Mesenchymal stem cell (in vitro differentiated cells and primary cell): ENCODE measurements at regions not wholly inside any gene's neighbourhood (a gene's known extent, or its start where the extent isn't known, plus 50 kb on each side); places are given as distances from the start of the nearest gene placed in this dataset.

Experiments
- DNase-seq: peaks from one replicate; pipeline ENCODE4 v3.0.0-alpha.2; 2013
- H2AFZ ChIP-seq: one replicate; pipeline ENCODE4 v1.6.1; 2013; ENCODE audit warnings: low read depth, mild to moderate bottlenecking, control low read depth, inconsistent platforms, low read length, moderate library complexity
- H2AK5ac ChIP-seq: 2 replicates; pipeline ENCODE4 v1.6.1; 2013; ENCODE audit warnings: low read length, moderate library complexity, mild to moderate bottlenecking, inconsistent platforms; ENCODE audit not compliant: severe bottlenecking
- H2BK120ac ChIP-seq: one replicate; pipeline ENCODE4 v1.6.1; 2013; ENCODE audit warnings: low read depth, mild to moderate bottlenecking, inconsistent platforms, low read length, moderate library complexity
- H2BK12ac ChIP-seq, 2 experiments: one replicate each; pipeline ENCODE4 v1.6.1; 2013; ENCODE audit warnings: inconsistent platforms in 2 of 2, low read length in 2 of 2, mild to moderate bottlenecking in 2 of 2, moderate library complexity in 2 of 2, control low read depth in 1 of 2
- H2BK15ac ChIP-seq: one replicate; pipeline ENCODE4 v1.6.1; 2013; ENCODE audit warnings: mild to moderate bottlenecking, low read depth, inconsistent platforms; ENCODE audit not compliant: poor library complexity, severe bottlenecking
- H2BK5ac ChIP-seq: 2 replicates; pipeline ENCODE4 v1.6.1; 2013; ENCODE audit warnings: low read depth, mild to moderate bottlenecking, low read length, control low read depth, inconsistent platforms; ENCODE audit not compliant: poor library complexity, severe bottlenecking
- H3K14ac ChIP-seq, 2 experiments: one replicate each; pipeline ENCODE4 v1.6.1; 2013; ENCODE audit warnings: inconsistent platforms in 2 of 2, low read length in 2 of 2, control low read depth in 1 of 2, mild to moderate bottlenecking in 1 of 2, moderate library complexity in 1 of 2
- H3K18ac ChIP-seq, 2 experiments: one replicate each; pipeline ENCODE4 v1.6.1; 2013; ENCODE audit warnings: inconsistent platforms in 2 of 2, low read length in 2 of 2, control low read depth in 1 of 2, low read depth in 1 of 2, mild to moderate bottlenecking in 1 of 2
- H3K23ac ChIP-seq, 2 experiments: one replicate each; pipeline ENCODE4 v1.6.1; 2013; ENCODE audit warnings: inconsistent platforms in 2 of 2, low read length in 2 of 2, mild to moderate bottlenecking in 2 of 2, moderate library complexity in 2 of 2, control low read depth in 1 of 2
- H3K27ac ChIP-seq: 2 replicates; pipeline ENCODE4 v1.5.1; 2013; ENCODE audit warnings: mild to moderate bottlenecking, moderate library complexity, low read length, control low read depth, inconsistent platforms; ENCODE audit not compliant: poor library complexity, severe bottlenecking
- H3K27me3 ChIP-seq, 2 experiments: 2 replicates each; pipeline versions ENCODE4 v1.6.1 to v1.7.0; 2013; ENCODE audit warnings: low read length in 2 of 2, mild to moderate bottlenecking in 2 of 2, moderate library complexity in 2 of 2, control low read depth in 1 of 2, inconsistent platforms in 1 of 2; ENCODE audit not compliant: control insufficient read depth in 1 of 2, insufficient read depth in 1 of 2
- H3K36me3 ChIP-seq, 2 experiments: 2 replicates each; pipeline versions ENCODE4 v1.6.1 to v1.7.0; 2013; ENCODE audit warnings: low read length in 2 of 2, control low read depth in 1 of 2, inconsistent platforms in 1 of 2, low read depth in 1 of 2, mild to moderate bottlenecking in 1 of 2; ENCODE audit not compliant: insufficient read depth in 2 of 2, control insufficient read depth in 1 of 2
- H3K4ac ChIP-seq, 2 experiments: one replicate each; pipeline ENCODE4 v1.6.1; 2013; ENCODE audit warnings: inconsistent platforms in 2 of 2, low read length in 2 of 2, mild to moderate bottlenecking in 2 of 2, moderate library complexity in 2 of 2, control low read depth in 1 of 2, low read depth in 1 of 2
- H3K4me1 ChIP-seq: 2 replicates; pipeline ENCODE4 v1.6.1; 2013; ENCODE audit warnings: low read depth, low read length, control low read depth; ENCODE audit not compliant: control insufficient read depth, insufficient read depth
- H3K4me2 ChIP-seq: 2 replicates; pipeline ENCODE4 v1.6.1; 2013; ENCODE audit warnings: low read length, mild to moderate bottlenecking, inconsistent platforms; ENCODE audit not compliant: poor library complexity, severe bottlenecking
- H3K4me3 ChIP-seq, 2 experiments: 2 replicates each; pipeline versions ENCODE4 v1.5.1 to v1.7.0; 2013; ENCODE audit warnings: low read length in 2 of 2, mild to moderate bottlenecking in 2 of 2, control low read depth in 1 of 2, low read depth in 1 of 2; ENCODE audit not compliant: insufficient read depth in 1 of 2
- H3K79me1 ChIP-seq: replicated peaks from 2 replicates; pipeline ENCODE4 v1.6.1; 2013; ENCODE audit warnings: mild to moderate bottlenecking, control low read depth, low read length, inconsistent platforms; ENCODE audit not compliant: poor library complexity, severe bottlenecking
- H3K9ac ChIP-seq: 2 replicates; pipeline ENCODE4 v1.7.0; 2013; ENCODE audit warnings: mild to moderate bottlenecking, low read length, moderate library complexity
- H3K9me3 ChIP-seq: 2 replicates; pipeline ENCODE4 v1.7.0; 2013; ENCODE audit warnings: mild to moderate bottlenecking, low read length; ENCODE audit not compliant: control insufficient read depth
- H4K8ac ChIP-seq: one replicate; pipeline ENCODE4 v1.6.1; 2013; ENCODE audit warnings: inconsistent platforms, mild to moderate bottlenecking, low read length, moderate library complexity
- H4K91ac ChIP-seq: one replicate; pipeline ENCODE4 v1.6.1; 2013; ENCODE audit warnings: mild to moderate bottlenecking, low read length, inconsistent platforms
- WGBS: methylation state at CpG from one replicate; pipeline ENCODE4 v1.1.7; 2013; ENCODE audit warnings: mixed read lengths; 5-methylcytosine and 5-hydroxymethylcytosine counted together

DNA sequence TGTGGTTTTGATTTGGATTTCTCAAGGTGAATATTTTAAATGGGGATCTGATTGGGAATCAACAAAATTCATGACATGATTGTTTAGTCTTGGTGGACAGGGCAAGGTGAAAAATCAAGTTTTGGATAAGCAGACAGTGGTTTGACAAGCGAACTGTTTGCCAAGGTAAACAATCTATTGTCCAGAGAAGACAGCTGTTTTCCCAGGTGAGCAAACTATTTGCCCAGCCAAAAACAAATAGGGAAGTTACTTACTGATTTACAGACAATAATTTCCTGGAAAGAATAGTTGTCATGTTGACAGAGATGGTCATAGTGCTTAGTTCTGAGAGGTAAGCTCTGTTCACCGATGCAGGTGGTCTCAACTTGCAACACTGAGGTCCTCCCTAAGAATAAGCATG is 94.0 kb upstream of the STEAP1B start:
- H2BK5ac ChIP-seq, result no peak overlapping the region
- peaks cover 7% of the 10 kb centered on the region for H3K4me1 ChIP-seq
- H2BK15ac ChIP-seq, result no peak overlapping the region
- no peaks in the 10 kb centered on the region for H3K27me3 ChIP-seq
- H2BK120ac ChIP-seq, result no peak overlapping the region
- H3K4ac ChIP-seq, result no peak overlapping the region
- no peaks in the 10 kb centered on the region for H3K79me1 ChIP-seq
- no peak overlapping the region for H4K91ac ChIP-seq
- H4K8ac ChIP-seq, result no peak overlapping the region
- no peak overlapping the region for H3K18ac ChIP-seq
- H2AFZ ChIP-seq, result no peak overlapping the region
- WGBS, result 94% methylated on average over 2 of the region's 2 CpGs
- no peaks in the 10 kb centered on the region for H3K36me3 ChIP-seq
- H3K27ac ChIP-seq, result no peak overlapping the region
- no peak overlapping the region for H3K4me3 ChIP-seq
- H2AK5ac ChIP-seq, result no peak overlapping the region
- no peak overlapping the region for H3K14ac ChIP-seq
- no peak overlapping the region for H3K4me2 ChIP-seq
- no peak overlapping the region for H3K23ac ChIP-seq
- H3K9me3 ChIP-seq, result no peaks in the 10 kb centered on the region
- no peak for DNase-seq
- H2BK12ac ChIP-seq, result no peak overlapping the region
- no peak overlapping the region for H3K9ac ChIP-seq

DNA sequence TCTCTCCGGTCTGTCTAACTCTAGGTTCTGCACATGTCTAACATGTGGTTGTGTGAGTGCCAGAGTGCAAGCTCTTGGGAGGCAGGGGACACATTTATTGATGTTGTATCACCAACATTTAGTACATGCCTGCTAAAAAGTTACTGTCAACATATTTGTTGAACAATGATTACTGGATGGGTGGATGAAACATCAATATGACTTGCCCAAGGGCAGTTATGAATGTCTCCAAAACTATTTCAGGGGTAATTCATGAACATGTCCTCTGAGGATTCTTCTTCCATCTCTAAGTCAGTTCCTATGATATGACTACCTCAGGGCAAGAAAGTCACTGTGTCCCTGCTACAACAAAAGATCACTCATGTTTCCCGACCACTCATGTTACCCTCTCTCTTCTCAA is 91.3 kb upstream of the STEAP1B start:
- Histone ChIP-seq H3K4me3 (no peak overlapping the region), H3K4ac (peak overlapping the region in 1 of 2 experiments; percentile 6), H3K79me1 (no peaks in the 10 kb centered on the region), H2BK15ac (no peak overlapping the region), H3K14ac (no peak overlapping the region), H3K9ac (no peak overlapping the region), H3K36me3 (no peaks in the 10 kb centered on the region), H2BK12ac (no peak overlapping the region), H3K27me3 (no peaks in the 10 kb centered on the region), H2AK5ac (no peak overlapping the region), H3K4me2 (no peak overlapping the region), H2AFZ (no peak overlapping the region), H3K23ac (no peak overlapping the region), H3K27ac (no peak overlapping the region), H3K18ac (peak overlapping the region in 1 of 2 experiments; percentile 21), H3K4me1 (peaks cover 17% of the 10 kb centered on the region), H4K8ac (no peak overlapping the region), H2BK120ac (no peak overlapping the region), H3K9me3 (no peaks in the 10 kb centered on the region), H2BK5ac (no peak overlapping the region), H4K91ac (no peak overlapping the region)
- DNase-seq, result no peak
- 87% methylated on average over 2 of the region's 2 CpGs for WGBS

- Histone ChIP-seq H2BK12ac (peak overlapping the region; percentile 49 to 91), H3K23ac (no peak overlapping the region), H3K4ac (peak overlapping the region in 1 of 2 experiments; percentile 32), H3K27ac (peak overlapping the region; percentile 0), H3K14ac (peak overlapping the region in 1 of 2 experiments; percentile 95), H3K4me2 (no peak overlapping the region), H2BK15ac (peak overlapping the region; percentile 82), H4K8ac (peak overlapping the region; percentile 2), H3K9ac (peak overlapping the region; percentile 18), H3K9me3 (no peaks in the 10 kb centered on the region), H3K36me3 (no peaks in the 10 kb centered on the region), H3K4me3 (peak overlapping the region in 1 of 2 experiments; percentile 16), H3K4me1 (peaks cover 18% of the 10 kb centered on the region), H2AFZ (no peak overlapping the region), H3K27me3 (no peaks in the 10 kb centered on the region), H3K79me1 (no peaks in the 10 kb centered on the region), H4K91ac (peak overlapping the region; percentile 81), H2BK120ac (peak overlapping the region; percentile 56), H3K18ac (peak overlapping the region; percentile 23 to 81), H2BK5ac (no peak overlapping the region), H2AK5ac (peak overlapping the region; percentile 75)
- DNase-seq, result peak; percentile 35
- 62% methylated on average over 6 of the region's 10 CpGs for WGBS
Observed at GRCh38 chr7:22589641-22590201, 89.7 kb upstream of the STEAP1B start.

DNA sequence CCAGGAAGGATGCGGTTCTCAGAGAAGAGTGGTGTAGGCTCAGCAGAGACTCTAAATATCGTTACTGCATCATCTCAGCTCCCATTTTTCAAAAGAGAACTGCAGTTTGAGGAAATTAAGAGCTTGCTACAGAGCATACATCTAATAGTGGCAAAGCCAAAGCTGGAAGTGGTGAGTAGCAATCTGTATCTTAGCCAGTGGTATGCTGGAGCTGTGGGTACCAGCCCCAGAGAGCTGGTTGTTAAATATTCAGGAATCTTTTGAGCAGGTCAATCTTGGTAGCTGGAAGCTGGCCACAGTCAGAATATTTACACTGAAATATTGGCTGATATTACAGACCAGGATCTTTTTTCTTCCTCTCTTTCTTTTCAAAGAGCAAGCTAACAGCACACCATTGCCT is 88.4 kb upstream of the STEAP1B start:
- Histone ChIP-seq H3K4me1 (peaks cover 20% of the 10 kb centered on the region), H3K4me3 (no peak overlapping the region), H2AK5ac (peak overlapping the region; percentile 99), H2BK120ac (peak overlapping the region; percentile 93), H3K36me3 (no peaks in the 10 kb centered on the region), H3K18ac (peak overlapping the region; percentile 67 to 70), H3K27me3 (no peaks in the 10 kb centered on the region), H3K23ac (no peak overlapping the region), H3K27ac (peak overlapping the region; percentile 93), H3K9me3 (no peaks in the 10 kb centered on the region), H3K4ac (peak overlapping the region; percentile 55 to 93), H3K14ac (no peak overlapping the region), H2BK12ac (peak overlapping the region; percentile 75 to 92), H2AFZ (no peak overlapping the region), H3K4me2 (no peak overlapping the region), H2BK15ac (no peak overlapping the region), H3K79me1 (no peaks in the 10 kb centered on the region), H3K9ac (no peak overlapping the region), H4K8ac (peak overlapping the region; percentile 66), H2BK5ac (no peak overlapping the region), H4K91ac (peak overlapping the region; percentile 72)
- no peak for DNase-seq
- whole genome bisulfite sequencing, result 100% methylated on average over 1 of the region's 2 CpGs
